ENCODE measurements at regions not wholly inside any gene's neighbourhood (a gene's known extent, or its start where the extent isn't known, plus 50 kb on each side); places are given as distances from the start of the nearest gene placed in this dataset.

- no peak for TF ChIP-seq CTCF (IDR thresholded peaks at IDR 0.05)
- H3K27me3 Mint-ChIP-seq, result no peaks in the 10 kb centered on the region
- Histone ChIP-seq H3K27me3 (ENCODE audit: control insufficient read depth in 1 of 2, insufficient read depth in 2 of 2, low read length in 2 of 2) (no peaks in the 10 kb centered on the region), H3K4me1 (ENCODE audit: insufficient read depth, low read length) (no peaks in the 10 kb centered on the region), H3K36me3 (ENCODE audit: insufficient read depth, low read length) (no peaks in the 10 kb centered on the region), H3K27ac (ENCODE audit: low read depth in 1 of 2, low read length in 2 of 2) (no peak overlapping the region), H3K4me3 (ENCODE audit: low read length) (no peak overlapping the region), H3K9me3 (ENCODE audit: control insufficient read depth in 1 of 2, insufficient read depth in 1 of 2, low read length in 2 of 2) (peaks cover 0 to 7% of the 10 kb centered on the region in 2 experiments)
- H3K4me1 Mint-ChIP-seq (ENCODE audit: low read depth), result no peaks in the 10 kb centered on the region
- ATAC-seq (ENCODE audit: poor library complexity) (no peak), DNase-seq (no peak)
- H3K9me3 Mint-ChIP-seq, result no peaks in the 10 kb centered on the region
- CTCF ChIA-PET, result no interaction called here
- POLR2A ChIA-PET, result no interaction called here
- no peaks in the 10 kb centered on the region for H3K36me3 Mint-ChIP-seq (ENCODE audit: low read depth)
- no peak overlapping the region for H3K27ac Mint-ChIP-seq
- intact Hi-C loops (cut with DNase I, micrococcal nuclease), result no loop called here
- no peak overlapping the region for H3K4me3 Mint-ChIP-seq
These were observed 226.1 kb downstream of the MYCN start for GRCh38 chr2:16166327-16166981.

GRCh38 chr2:16165518-16166326, 225.4 kb downstream of the MYCN start:
- POLR2A ChIA-PET, result interaction anchor here (0.6 kb wide), 1 partner anchor 64 kb away, joined by 3 read pairs; no protein-coding TSS in a partner anchor
- no peak for DNase-seq
- H3K4me1 ChIP-seq (ENCODE audit: insufficient read depth, low read length), result no peaks in the 10 kb centered on the region
- intact Hi-C loops (cut with DNase I, micrococcal nuclease), result no loop called here
- no peaks in the 10 kb centered on the region for H3K36me3 Mint-ChIP-seq (ENCODE audit: low read depth)
- H3K4me3 Mint-ChIP-seq, result no peak overlapping the region
- H3K27ac ChIP-seq (ENCODE audit: low read depth in 1 of 2, low read length in 2 of 2), result no peak overlapping the region
- no peak overlapping the region for H3K27ac Mint-ChIP-seq
- peaks cover 0 to 7% of the 10 kb centered on the region in 2 experiments for H3K9me3 ChIP-seq (ENCODE audit: control insufficient read depth in 1 of 2, insufficient read depth in 1 of 2, low read length in 2 of 2)
- H3K27me3 Mint-ChIP-seq, result no peaks in the 10 kb centered on the region
- no peaks in the 10 kb centered on the region for H3K27me3 ChIP-seq (ENCODE audit: control insufficient read depth in 1 of 2, insufficient read depth in 2 of 2, low read length in 2 of 2)
- no peaks in the 10 kb centered on the region for H3K9me3 Mint-ChIP-seq
- no peaks in the 10 kb centered on the region for H3K4me1 Mint-ChIP-seq (ENCODE audit: low read depth)
- ATAC-seq (ENCODE audit: poor library complexity), result no peak
- CTCF ChIA-PET, result no interaction called here
- no peak for TF ChIP-seq CTCF (IDR thresholded peaks at IDR 0.05)
- H3K4me3 ChIP-seq (ENCODE audit: low read length), result no peak overlapping the region
- no peaks in the 10 kb centered on the region for H3K36me3 ChIP-seq (ENCODE audit: insufficient read depth, low read length)

GRCh38 chr2:16162491-16163040, 222.2 kb downstream of the MYCN start:
- POLR2A ChIA-PET, result no interaction called here
- Mint-ChIP-seq H3K27ac (no peak overlapping the region), H3K4me3 (no peak overlapping the region), H3K36me3 (ENCODE audit: low read depth) (no peaks in the 10 kb centered on the region), H3K27me3 (peaks cover 7% of the 10 kb centered on the region), H3K4me1 (ENCODE audit: low read depth) (no peaks in the 10 kb centered on the region), H3K9me3 (no peaks in the 10 kb centered on the region)
- ATAC-seq (ENCODE audit: poor library complexity) (no peak), DNase-seq (no peak)
- Histone ChIP-seq H3K27ac (ENCODE audit: low read depth in 1 of 2, low read length in 2 of 2) (no peak overlapping the region), H3K36me3 (ENCODE audit: insufficient read depth, low read length) (no peaks in the 10 kb centered on the region), H3K4me1 (ENCODE audit: insufficient read depth, low read length) (no peaks in the 10 kb centered on the region), H3K9me3 (ENCODE audit: control insufficient read depth in 1 of 2, insufficient read depth in 1 of 2, low read length in 2 of 2) (peaks cover 0 to 6% of the 10 kb centered on the region in 2 experiments), H3K4me3 (ENCODE audit: low read length) (no peak overlapping the region), H3K27me3 (ENCODE audit: control insufficient read depth in 1 of 2, insufficient read depth in 2 of 2, low read length in 2 of 2) (no peaks in the 10 kb centered on the region)
- no peak for TF ChIP-seq CTCF (IDR thresholded peaks at IDR 0.05)
- intact Hi-C loops (cut with DNase I, micrococcal nuclease), result no loop called here
- CTCF ChIA-PET, result no interaction called here
